ENCODE measurements at regions not wholly inside any gene's neighbourhood (a gene's known extent, or its start where the extent isn't known, plus 50 kb on each side); places are given as distances from the start of the nearest gene placed in this dataset.
A peak's percentile ranks its signal among the peaks of the same experiment; 100 is the strongest.

GRCh38 chr12:97387844-97388243, 74.8 kb upstream of the RMST start:
- H2AFZ ChIP-seq (ENCODE audit: insufficient read depth, low read depth, low read length, poor library complexity, severe bottlenecking) = no peak overlapping the region
- no peak overlapping the region for H3K9ac ChIP-seq (ENCODE audit: insufficient read depth, low read length, poor library complexity, severe bottlenecking)
- H3K79me2 ChIP-seq (ENCODE audit: insufficient read depth, low read length) = no peaks in the 10 kb centered on the region
- no CpG with 5 or more reads among the region's 2 CpGs for WGBS (ENCODE audit: insufficient coverage)
- intact Hi-C loops (cut with micrococcal nuclease) = no loop called here
- no peaks in the 10 kb centered on the region for H3K9me3 ChIP-seq (replicated peaks in 1 of 2; ENCODE audit: control insufficient read depth in 1 of 2, insufficient read depth in 1 of 2, low read length in 2 of 2)
- Mint-ChIP-seq H3K4me3 (no peak overlapping the region), H3K9me3 (peaks cover 0 to 6% (median 1%) of the 10 kb centered on the region in 7 donors), H3K27me3 (ENCODE audit: low read depth in 3 of 3) (peaks cover 0 to 3% (median 0%) of the 10 kb centered on the region in 3 donors), H3K4me1 (no peaks in the 10 kb centered on the region), H3K36me3 (no peaks in the 10 kb centered on the region), H3K27ac (no peak overlapping the region)
- H3K4me3 ChIP-seq (replicated peaks in 1 of 3; ENCODE audit: low read depth in 2 of 3, low read length in 3 of 3) = no peak overlapping the region
- no peak overlapping the region for H3K4me2 ChIP-seq (replicated peaks; ENCODE audit: extremely low read depth, low read length, poor library complexity, severe bottlenecking)
- DNase-seq = no peak
- H3K4me1 ChIP-seq (ENCODE audit: control insufficient read depth in 1 of 2, insufficient read depth in 2 of 2, low read length in 2 of 2) = no peaks in the 10 kb centered on the region
- no peaks in the 10 kb centered on the region for H4K20me1 ChIP-seq (ENCODE audit: insufficient read depth, low read length)
- TF ChIP-seq CTCF (IDR thresholded peaks at IDR 0.05) = no peak
- H3K27ac ChIP-seq (ENCODE audit: low read depth in 1 of 2, low read length in 2 of 2) = no peak overlapping the region
- no peaks in the 10 kb centered on the region for H3K27me3 ChIP-seq (ENCODE audit: control insufficient read depth in 2 of 2, insufficient read depth in 2 of 2, low read length in 2 of 2)
- H3K36me3 ChIP-seq (replicated peaks in 1 of 2; ENCODE audit: control insufficient read depth in 1 of 2, insufficient read depth in 2 of 2, low read length in 2 of 2) = no peaks in the 10 kb centered on the region

- Histone ChIP-seq H3K36me3 (replicated peaks in 1 of 2; ENCODE audit: control insufficient read depth in 1 of 2, insufficient read depth in 2 of 2, low read length in 2 of 2) (no peaks in the 10 kb centered on the region), H3K79me2 (ENCODE audit: insufficient read depth, low read length) (no peaks in the 10 kb centered on the region), H2AFZ (ENCODE audit: insufficient read depth, low read depth, low read length, poor library complexity, severe bottlenecking) (no peak overlapping the region), H3K4me1 (ENCODE audit: control insufficient read depth in 1 of 2, insufficient read depth in 2 of 2, low read length in 2 of 2) (no peaks in the 10 kb centered on the region), H3K4me2 (replicated peaks; ENCODE audit: extremely low read depth, low read length, poor library complexity, severe bottlenecking) (no peak overlapping the region), H3K4me3 (replicated peaks in 1 of 3; ENCODE audit: low read depth in 2 of 3, low read length in 3 of 3) (no peak overlapping the region), H3K27ac (ENCODE audit: low read depth in 1 of 2, low read length in 2 of 2) (no peak overlapping the region), H3K9me3 (replicated peaks in 1 of 2; ENCODE audit: control insufficient read depth in 1 of 2, insufficient read depth in 1 of 2, low read length in 2 of 2) (no peaks in the 10 kb centered on the region), H3K27me3 (ENCODE audit: control insufficient read depth in 2 of 2, insufficient read depth in 2 of 2, low read length in 2 of 2) (no peaks in the 10 kb centered on the region), H4K20me1 (ENCODE audit: insufficient read depth, low read length) (no peaks in the 10 kb centered on the region), H3K9ac (ENCODE audit: insufficient read depth, low read length, poor library complexity, severe bottlenecking) (no peak overlapping the region)
- intact Hi-C loops (cut with micrococcal nuclease) = no loop called here
- Mint-ChIP-seq H3K36me3 (no peaks in the 10 kb centered on the region), H3K9me3 (peaks cover 0 to 1% (median 0%) of the 10 kb centered on the region in 7 donors), H3K27me3 (ENCODE audit: low read depth in 3 of 3) (peaks cover 0 to 2% (median 0%) of the 10 kb centered on the region in 3 donors), H3K27ac (peak overlapping the region in 1 of 7 donors; percentile 54), H3K4me3 (no peak overlapping the region), H3K4me1 (no peaks in the 10 kb centered on the region)
- no peak for DNase-seq
- WGBS (ENCODE audit: insufficient coverage) = 95% methylated on average over 3 of the region's 3 CpGs
- TF ChIP-seq CTCF (IDR thresholded peaks at IDR 0.05) = no peak
These were observed 67.9 kb upstream of the RMST start for GRCh38 chr12:97394657-97395056.
